K562 (cell line): ENCODE measurements at regions not wholly inside any gene's neighbourhood (a gene's known extent, or its start where the extent isn't known, plus 50 kb on each side); places are given as distances from the start of the nearest gene placed in this dataset.

Experiments
- ARNT ChIP-seq, 2 experiments: fragments of 450-650 bp; IDR thresholded peaks; 2 replicates each; pipeline ENCODE4 v1.6.1; 2016; ENCODE audit warnings: mild to moderate bottlenecking in 1 of 2
- CBFA2T2 ChIP-seq: fragments of 450-650 bp; conservative IDR thresholded peaks from 2 replicates; pipeline ENCODE4 v1.6.1; 2017; ENCODE audit warnings: mild to moderate bottlenecking
- CEBPG ChIP-seq, 3 experiments: fragments of 200-800 bp in 1 of 3; sonication (Bioruptor generic) in 1 of 3; sonication (generic) in 1 of 3; formaldehyde crosslinking in 1 of 3; IDR thresholded peaks in 2 of 3; conservative IDR thresholded peaks in 1 of 3; 2 replicates each; pipeline versions ENCODE4 v1.6.1 to v1.8.0; 2016 to 2022; ENCODE audit warnings: missing compliant biosample characterization in 2 of 3, missing genetic modification characterization in 2 of 3, mild to moderate bottlenecking in 1 of 3, missing genetic modification reagents in 1 of 3
- RCOR1 ChIP-seq, 2 experiments: IDR thresholded peaks; 2 replicates each; pipeline ENCODE4 v1.6.1; 2012; ENCODE audit warnings: low read depth in 2 of 2, low read length in 2 of 2, borderline replicate concordance in 1 of 2, improper control_type of control experiment in 1 of 2
- ZZZ3 ChIP-seq: fragments of 450-650 bp; IDR thresholded peaks from 2 replicates; pipeline ENCODE4 v1.6.1; 2016; ENCODE audit warnings: antibody characterized with exemption, mild to moderate bottlenecking, moderate library complexity
- TF ChIP-seq, protein P1 (sequence below): sonication (generic); formaldehyde crosslinking; IDR thresholded peaks from 2 replicates; pipeline ENCODE4 v1.8.0; 2022; ENCODE audit warnings: mild to moderate bottlenecking, missing genetic modification reagents
- TF ChIP-seq, protein P2 (sequence below), 3 experiments: fragments of 200-800 bp in 1 of 3; fragments of 250-450 bp in 1 of 3; fragments of 450-650 bp in 1 of 3; sonication (Bioruptor Pico) in 1 of 3; sonication (Bioruptor generic) in 1 of 3; formaldehyde crosslinking in 1 of 3; IDR thresholded peaks; 2 replicates each; pipeline versions ENCODE4 v1.6.1 to v1.8.0; 2016 to 2022; ENCODE audit warnings: mild to moderate bottlenecking in 2 of 3, missing genetic modification characterization in 2 of 3, missing compliant biosample characterization in 1 of 3, moderate library complexity in 1 of 3

DNA sequence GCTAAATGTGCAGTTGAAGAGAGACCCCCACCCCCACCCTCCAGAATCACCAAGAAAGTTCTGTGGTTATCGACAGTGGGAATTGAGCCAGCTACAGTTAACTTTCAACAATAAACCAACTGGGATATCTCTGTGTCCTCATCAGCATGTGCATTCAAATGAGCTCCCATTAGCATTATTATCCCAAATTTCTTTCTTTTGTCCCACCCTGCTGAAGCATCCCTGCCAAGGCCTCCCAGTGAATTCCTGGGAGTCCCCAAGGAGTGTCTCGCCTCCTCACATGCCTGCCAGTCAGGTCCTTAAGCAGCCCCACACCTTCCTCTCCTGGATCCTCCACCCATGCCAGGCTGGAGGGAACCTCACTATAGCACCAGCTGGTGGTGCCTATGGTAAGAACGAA lies 422.1 kb upstream of the HNRNPA3 start:
- TF ChIP-seq CBFA2T2, result no peak
- TF ChIP-seq, protein P1, sequence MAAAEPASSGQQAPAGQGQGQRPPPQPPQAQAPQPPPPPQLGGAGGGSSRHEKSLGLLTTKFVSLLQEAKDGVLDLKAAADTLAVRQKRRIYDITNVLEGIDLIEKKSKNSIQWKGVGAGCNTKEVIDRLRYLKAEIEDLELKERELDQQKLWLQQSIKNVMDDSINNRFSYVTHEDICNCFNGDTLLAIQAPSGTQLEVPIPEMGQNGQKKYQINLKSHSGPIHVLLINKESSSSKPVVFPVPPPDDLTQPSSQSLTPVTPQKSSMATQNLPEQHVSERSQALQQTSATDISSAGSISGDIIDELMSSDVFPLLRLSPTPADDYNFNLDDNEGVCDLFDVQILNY, result no peak
- TF ChIP-seq, protein P2, sequence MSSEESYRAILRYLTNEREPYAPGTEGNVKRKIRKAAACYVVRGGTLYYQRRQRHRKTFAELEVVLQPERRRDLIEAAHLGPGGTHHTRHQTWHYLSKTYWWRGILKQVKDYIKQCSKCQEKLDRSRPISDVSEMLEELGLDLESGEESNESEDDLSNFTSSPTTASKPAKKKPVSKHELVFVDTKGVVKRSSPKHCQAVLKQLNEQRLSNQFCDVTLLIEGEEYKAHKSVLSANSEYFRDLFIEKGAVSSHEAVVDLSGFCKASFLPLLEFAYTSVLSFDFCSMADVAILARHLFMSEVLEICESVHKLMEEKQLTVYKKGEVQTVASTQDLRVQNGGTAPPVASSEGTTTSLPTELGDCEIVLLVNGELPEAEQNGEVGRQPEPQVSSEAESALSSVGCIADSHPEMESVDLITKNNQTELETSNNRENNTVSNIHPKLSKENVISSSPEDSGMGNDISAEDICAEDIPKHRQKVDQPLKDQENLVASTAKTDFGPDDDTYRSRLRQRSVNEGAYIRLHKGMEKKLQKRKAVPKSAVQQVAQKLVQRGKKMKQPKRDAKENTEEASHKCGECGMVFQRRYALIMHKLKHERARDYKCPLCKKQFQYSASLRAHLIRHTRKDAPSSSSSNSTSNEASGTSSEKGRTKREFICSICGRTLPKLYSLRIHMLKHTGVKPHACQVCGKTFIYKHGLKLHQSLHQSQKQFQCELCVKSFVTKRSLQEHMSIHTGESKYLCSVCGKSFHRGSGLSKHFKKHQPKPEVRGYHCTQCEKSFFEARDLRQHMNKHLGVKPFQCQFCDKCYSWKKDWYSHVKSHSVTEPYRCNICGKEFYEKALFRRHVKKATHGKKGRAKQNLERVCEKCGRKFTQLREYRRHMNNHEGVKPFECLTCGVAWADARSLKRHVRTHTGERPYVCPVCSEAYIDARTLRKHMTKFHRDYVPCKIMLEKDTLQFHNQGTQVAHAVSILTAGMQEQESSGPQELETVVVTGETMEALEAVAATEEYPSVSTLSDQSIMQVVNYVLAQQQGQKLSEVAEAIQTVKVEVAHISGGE (CRISPR knock-in tag; IDR thresholded peaks at IDR 0.05), result no peak
- no peak for TF ChIP-seq CEBPG (CRISPR knock-in tag; IDR thresholded peaks at IDR 0.05)
- TF ChIP-seq CEBPG (tag; conservative IDR thresholded peaks at IDR 0.05 in 1 of 2, IDR thresholded peaks at IDR 0.05 in 1 of 2), result no peak
- TF ChIP-seq ARNT (IDR thresholded peaks at IDR 0.05), result no peak
- TF ChIP-seq RCOR1 (IDR thresholded peaks at IDR 0.05; ENCODE audit: borderline replicate concordance in 1 of 2, low read depth in 2 of 2, low read length in 2 of 2), result no peak
- TF ChIP-seq ZZZ3, result no peak
